ENCODE measurements at regions not wholly inside any gene's neighbourhood (a gene's known extent, or its start where the extent isn't known, plus 50 kb on each side); places are given as distances from the start of the nearest gene placed in this dataset.

DNA sequence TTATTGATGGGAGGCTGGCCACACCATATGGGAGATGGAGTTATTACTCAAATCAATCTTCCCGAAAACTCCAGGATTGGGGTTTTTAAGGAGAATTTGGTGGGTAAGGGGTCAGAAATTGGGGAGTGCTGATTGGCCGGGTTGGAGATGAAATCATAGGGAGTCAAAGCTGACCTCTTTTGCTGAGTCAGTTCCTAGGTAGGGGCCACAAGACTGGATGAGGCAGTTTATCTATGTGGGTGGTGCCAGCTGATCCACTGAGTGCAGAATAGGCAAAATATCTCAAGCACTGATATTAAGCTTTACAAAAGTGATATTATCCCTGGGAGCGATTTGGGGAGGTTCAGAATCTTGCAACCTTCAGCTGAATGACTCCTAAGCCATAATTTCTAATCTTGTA lies 75.7 kb upstream of the CLINT1 start:
- H3K4me3 Mint-ChIP-seq = no peak overlapping the region
- H3K9me3 Mint-ChIP-seq = peaks cover 20% of the 10 kb centered on the region
- no peaks in the 10 kb centered on the region for H3K4me1 Mint-ChIP-seq
- H3K36me3 Mint-ChIP-seq = peaks cover 14% of the 10 kb centered on the region
- TF ChIP-seq, protein P1, sequence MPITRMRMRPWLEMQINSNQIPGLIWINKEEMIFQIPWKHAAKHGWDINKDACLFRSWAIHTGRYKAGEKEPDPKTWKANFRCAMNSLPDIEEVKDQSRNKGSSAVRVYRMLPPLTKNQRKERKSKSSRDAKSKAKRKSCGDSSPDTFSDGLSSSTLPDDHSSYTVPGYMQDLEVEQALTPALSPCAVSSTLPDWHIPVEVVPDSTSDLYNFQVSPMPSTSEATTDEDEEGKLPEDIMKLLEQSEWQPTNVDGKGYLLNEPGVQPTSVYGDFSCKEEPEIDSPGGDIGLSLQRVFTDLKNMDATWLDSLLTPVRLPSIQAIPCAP (CRISPR knock-in tag; IDR thresholded peaks at IDR 0.05) = no peak
- TF ChIP-seq, protein P2, sequence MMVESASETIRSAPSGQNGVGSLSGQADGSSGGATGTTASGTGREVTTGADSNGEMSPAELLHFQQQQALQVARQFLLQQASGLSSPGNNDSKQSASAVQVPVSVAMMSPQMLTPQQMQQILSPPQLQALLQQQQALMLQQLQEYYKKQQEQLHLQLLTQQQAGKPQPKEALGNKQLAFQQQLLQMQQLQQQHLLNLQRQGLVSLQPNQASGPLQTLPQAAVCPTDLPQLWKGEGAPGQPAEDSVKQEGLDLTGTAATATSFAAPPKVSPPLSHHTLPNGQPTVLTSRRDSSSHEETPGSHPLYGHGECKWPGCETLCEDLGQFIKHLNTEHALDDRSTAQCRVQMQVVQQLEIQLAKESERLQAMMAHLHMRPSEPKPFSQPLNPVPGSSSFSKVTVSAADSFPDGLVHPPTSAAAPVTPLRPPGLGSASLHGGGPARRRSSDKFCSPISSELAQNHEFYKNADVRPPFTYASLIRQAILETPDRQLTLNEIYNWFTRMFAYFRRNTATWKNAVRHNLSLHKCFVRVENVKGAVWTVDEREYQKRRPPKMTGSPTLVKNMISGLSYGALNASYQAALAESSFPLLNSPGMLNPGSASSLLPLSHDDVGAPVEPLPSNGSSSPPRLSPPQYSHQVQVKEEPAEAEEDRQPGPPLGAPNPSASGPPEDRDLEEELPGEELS (CRISPR knock-in tag; IDR thresholded peaks at IDR 0.05) = no peak
- TF ChIP-seq ZNF232 (CRISPR knock-in tag; IDR thresholded peaks at IDR 0.05) (no peak), ZNF416 (CRISPR knock-in tag; IDR thresholded peaks at IDR 0.05) (no peak), ATF1 (CRISPR knock-in tag; IDR thresholded peaks at IDR 0.05) (no peak), IRF2 (CRISPR knock-in tag; IDR thresholded peaks at IDR 0.05; ENCODE audit: borderline replicate concordance, low read depth) (no peak), ELF4 (CRISPR knock-in tag; IDR thresholded peaks at IDR 0.05; ENCODE audit: low read depth) (no peak), FOXJ3 (CRISPR knock-in tag; IDR thresholded peaks at IDR 0.05; ENCODE audit: borderline replicate concordance) (no peak), JAZF1 (CRISPR knock-in tag; IDR thresholded peaks at IDR 0.05) (no peak)
- TF ChIP-seq, protein P3, sequence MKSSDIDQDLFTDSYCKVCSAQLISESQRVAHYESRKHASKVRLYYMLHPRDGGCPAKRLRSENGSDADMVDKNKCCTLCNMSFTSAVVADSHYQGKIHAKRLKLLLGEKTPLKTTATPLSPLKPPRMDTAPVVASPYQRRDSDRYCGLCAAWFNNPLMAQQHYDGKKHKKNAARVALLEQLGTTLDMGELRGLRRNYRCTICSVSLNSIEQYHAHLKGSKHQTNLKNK (CRISPR knock-in tag; IDR thresholded peaks at IDR 0.05) = no peak
- TF ChIP-seq, protein P4, sequence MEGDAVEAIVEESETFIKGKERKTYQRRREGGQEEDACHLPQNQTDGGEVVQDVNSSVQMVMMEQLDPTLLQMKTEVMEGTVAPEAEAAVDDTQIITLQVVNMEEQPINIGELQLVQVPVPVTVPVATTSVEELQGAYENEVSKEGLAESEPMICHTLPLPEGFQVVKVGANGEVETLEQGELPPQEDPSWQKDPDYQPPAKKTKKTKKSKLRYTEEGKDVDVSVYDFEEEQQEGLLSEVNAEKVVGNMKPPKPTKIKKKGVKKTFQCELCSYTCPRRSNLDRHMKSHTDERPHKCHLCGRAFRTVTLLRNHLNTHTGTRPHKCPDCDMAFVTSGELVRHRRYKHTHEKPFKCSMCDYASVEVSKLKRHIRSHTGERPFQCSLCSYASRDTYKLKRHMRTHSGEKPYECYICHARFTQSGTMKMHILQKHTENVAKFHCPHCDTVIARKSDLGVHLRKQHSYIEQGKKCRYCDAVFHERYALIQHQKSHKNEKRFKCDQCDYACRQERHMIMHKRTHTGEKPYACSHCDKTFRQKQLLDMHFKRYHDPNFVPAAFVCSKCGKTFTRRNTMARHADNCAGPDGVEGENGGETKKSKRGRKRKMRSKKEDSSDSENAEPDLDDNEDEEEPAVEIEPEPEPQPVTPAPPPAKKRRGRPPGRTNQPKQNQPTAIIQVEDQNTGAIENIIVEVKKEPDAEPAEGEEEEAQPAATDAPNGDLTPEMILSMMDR (IDR thresholded peaks at IDR 0.05) = no peak
- ChIA-PET CTCF (no interaction called here), POLR2A (no interaction called here)
- H3K27me3 Mint-ChIP-seq (ENCODE audit: low read depth) = no peaks in the 10 kb centered on the region
- no peak overlapping the region for H3K27ac Mint-ChIP-seq
- no peak for ATAC-seq
- DNase-seq (ENCODE audit: low spot score) = no peak

DNA sequence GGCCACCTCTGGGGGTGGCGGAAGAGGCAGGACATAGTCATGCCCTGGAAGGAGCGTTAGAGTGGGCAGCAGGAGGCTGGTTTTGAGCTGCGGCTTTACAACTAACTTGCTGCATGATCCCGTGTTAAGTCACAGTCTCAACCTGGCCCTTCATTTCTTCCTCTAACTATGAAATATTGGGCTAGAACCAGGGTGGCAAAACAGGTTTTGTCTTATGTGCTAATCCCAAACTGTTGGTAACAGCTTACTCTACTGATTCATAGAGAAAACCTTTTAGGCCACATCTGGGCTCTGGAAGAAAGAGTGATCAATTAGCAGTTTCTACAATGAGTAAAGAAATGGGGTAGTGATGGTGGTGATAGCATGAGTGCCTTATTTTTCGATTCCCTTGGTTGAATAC lies 74.1 kb upstream of the CLINT1 start:
- no peaks in the 10 kb centered on the region for H3K27me3 Mint-ChIP-seq (ENCODE audit: low read depth)
- peaks cover 14% of the 10 kb centered on the region for H3K36me3 Mint-ChIP-seq
- H3K4me1 Mint-ChIP-seq = no peaks in the 10 kb centered on the region
- H3K4me3 Mint-ChIP-seq = no peak overlapping the region
- POLR2A ChIA-PET = interaction anchor here (0.8 kb wide), 1 partner anchor 11 kb away, joined by 5 read pairs; no protein-coding TSS in a partner anchor
- CTCF ChIA-PET = interaction anchor here (1.0 to 2.1 kb wide), 2 partner anchors 16 to 104 kb away, joined by 3 to 10 read pairs; no protein-coding TSS in a partner anchor
- H3K9me3 Mint-ChIP-seq = peaks cover 20% of the 10 kb centered on the region
- DNase-seq (ENCODE audit: low spot score) (no peak), ATAC-seq (no peak)
- no peak overlapping the region for H3K27ac Mint-ChIP-seq
- no peak for TF ChIP-seq TCF7 (CRISPR knock-in tag; IDR thresholded peaks at IDR 0.05; ENCODE audit: low read depth)
- TF ChIP-seq, protein P5, sequence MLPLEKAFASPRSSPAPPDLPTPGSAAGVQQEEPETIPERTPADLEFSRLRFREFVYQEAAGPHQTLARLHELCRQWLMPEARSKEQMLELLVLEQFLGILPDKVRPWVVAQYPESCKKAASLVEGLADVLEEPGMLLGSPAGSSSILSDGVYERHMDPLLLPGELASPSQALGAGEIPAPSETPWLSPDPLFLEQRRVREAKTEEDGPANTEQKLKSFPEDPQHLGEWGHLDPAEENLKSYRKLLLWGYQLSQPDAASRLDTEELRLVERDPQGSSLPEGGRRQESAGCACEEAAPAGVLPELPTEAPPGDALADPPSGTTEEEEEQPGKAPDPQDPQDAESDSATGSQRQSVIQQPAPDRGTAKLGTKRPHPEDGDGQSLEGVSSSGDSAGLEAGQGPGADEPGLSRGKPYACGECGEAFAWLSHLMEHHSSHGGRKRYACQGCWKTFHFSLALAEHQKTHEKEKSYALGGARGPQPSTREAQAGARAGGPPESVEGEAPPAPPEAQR (CRISPR knock-in tag; IDR thresholded peaks at IDR 0.05) = no peak
- no peak for TF ChIP-seq NR2C2 (CRISPR knock-in tag; IDR thresholded peaks at IDR 0.05)
- TF ChIP-seq KAT7 (CRISPR knock-in tag; IDR thresholded peaks at IDR 0.05; ENCODE audit: borderline replicate concordance) = no peak
- TF ChIP-seq, protein P6, sequence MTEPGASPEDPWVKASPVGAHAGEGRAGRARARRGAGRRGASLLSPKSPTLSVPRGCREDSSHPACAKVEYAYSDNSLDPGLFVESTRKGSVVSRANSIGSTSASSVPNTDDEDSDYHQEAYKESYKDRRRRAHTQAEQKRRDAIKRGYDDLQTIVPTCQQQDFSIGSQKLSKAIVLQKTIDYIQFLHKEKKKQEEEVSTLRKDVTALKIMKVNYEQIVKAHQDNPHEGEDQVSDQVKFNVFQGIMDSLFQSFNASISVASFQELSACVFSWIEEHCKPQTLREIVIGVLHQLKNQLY (CRISPR knock-in tag; IDR thresholded peaks at IDR 0.05) = no peak
- TF ChIP-seq CBFB (CRISPR knock-in tag; IDR thresholded peaks at IDR 0.05; ENCODE audit: low read depth) = no peak

Data from WTC11 (cell line).